ENCODE measurements at regions not wholly inside any gene's neighbourhood (a gene's known extent, or its start where the extent isn't known, plus 50 kb on each side); places are given as distances from the start of the nearest gene placed in this dataset.

GRCh38 chr2:77712601-77713000, 190.4 kb upstream of the LRRTM4 start:
- in situ Hi-C loops (cut with MboI; ENCODE audit: low pct_ligation_motif_present in 1 of 4, low pct_unique_long_range_greater_than_20kb in 1 of 4, low sequenced_read_pairs in 3 of 4) (no loop called here), intact Hi-C loops (cut with DNase I; ENCODE audit: low total_unique reads) (no loop called here)

GRCh38 chr2:77713412-77713811, 191.2 kb upstream of the LRRTM4 start:
- no peaks in the 10 kb centered on the region for H3K9me3 ChIP-seq
- intact Hi-C loops (cut with DNase I; ENCODE audit: low total_unique reads) (no loop called here), in situ Hi-C loops (cut with MboI; ENCODE audit: low pct_ligation_motif_present in 1 of 4, low pct_unique_long_range_greater_than_20kb in 1 of 4, low sequenced_read_pairs in 3 of 4) (no loop called here)
- H3K4me1 ChIP-seq, result no peaks in the 10 kb centered on the region
- no peak overlapping the region for H3K4me3 ChIP-seq
- no peak overlapping the region for H3K27ac ChIP-seq
- TF ChIP-seq POLR2A (IDR thresholded peaks at IDR 0.05), result no peak
- no peak for TF ChIP-seq POLR2AphosphoS5 (IDR thresholded peaks at IDR 0.05)
- TF ChIP-seq EP300 (IDR thresholded peaks at IDR 0.05; ENCODE audit: low read depth), result no peak
- no peak for TF ChIP-seq CTCF (IDR thresholded peaks at IDR 0.05)
- 66 to 91% methylated on average over 2 of the region's 2 CpGs for WGBS, 2 donors (ENCODE audit: low coverage in 1 of 2)
- H3K27me3 ChIP-seq, result no peaks in the 10 kb centered on the region
- DNase-seq, result no peak
- no peaks in the 10 kb centered on the region for H3K36me3 ChIP-seq

More at GRCh38 chr2:77712601-77713000, 190.4 kb upstream of the LRRTM4 start:
- WGBS, 2 donors (ENCODE audit: low coverage in 1 of 2), result 80 to 83% methylated on average over 1 of the region's 1 CpG
- no peak for TF ChIP-seq EP300 (IDR thresholded peaks at IDR 0.05; ENCODE audit: low read depth)
- TF ChIP-seq POLR2AphosphoS5 (IDR thresholded peaks at IDR 0.05), result no peak
- TF ChIP-seq POLR2A (IDR thresholded peaks at IDR 0.05), result no peak
- TF ChIP-seq CTCF (IDR thresholded peaks at IDR 0.05), result no peak
- Histone ChIP-seq H3K27me3 (no peaks in the 10 kb centered on the region), H3K9me3 (no peaks in the 10 kb centered on the region), H3K4me3 (no peak overlapping the region), H3K36me3 (no peaks in the 10 kb centered on the region), H3K4me1 (no peaks in the 10 kb centered on the region), H3K27ac (no peak overlapping the region)
- no peak for DNase-seq

GRCh38 chr2:77720115-77720514, 197.9 kb upstream of the LRRTM4 start:
- intact Hi-C loops (cut with DNase I; ENCODE audit: low total_unique reads) (no loop called here), in situ Hi-C loops (cut with MboI; ENCODE audit: low pct_ligation_motif_present in 1 of 4, low pct_unique_long_range_greater_than_20kb in 1 of 4, low sequenced_read_pairs in 3 of 4) (no loop called here)
- 69 to 80% methylated on average over 4 of the region's 4 CpGs for WGBS, 2 donors (ENCODE audit: low coverage in 1 of 2)
- H3K36me3 ChIP-seq, result no peaks in the 10 kb centered on the region
- H3K27ac ChIP-seq, result no peak overlapping the region
- DNase-seq, result no peak
- H3K4me3 ChIP-seq, result no peak overlapping the region
- no peak for TF ChIP-seq POLR2AphosphoS5 (IDR thresholded peaks at IDR 0.05)
- TF ChIP-seq CTCF (IDR thresholded peaks at IDR 0.05), result no peak
- TF ChIP-seq EP300 (IDR thresholded peaks at IDR 0.05; ENCODE audit: low read depth), result no peak
- no peak for TF ChIP-seq POLR2A (IDR thresholded peaks at IDR 0.05)
- no peaks in the 10 kb centered on the region for H3K27me3 ChIP-seq
- H3K4me1 ChIP-seq, result no peaks in the 10 kb centered on the region
- no peaks in the 10 kb centered on the region for H3K9me3 ChIP-seq

GRCh38 chr2:77721593-77721992, 199.4 kb upstream of the LRRTM4 start:
- Histone ChIP-seq H3K9me3 (no peaks in the 10 kb centered on the region), H3K4me1 (no peaks in the 10 kb centered on the region), H3K27me3 (no peaks in the 10 kb centered on the region), H3K4me3 (no peak overlapping the region), H3K27ac (no peak overlapping the region), H3K36me3 (no peaks in the 10 kb centered on the region)
- TF ChIP-seq CTCF (IDR thresholded peaks at IDR 0.05), result no peak
- TF ChIP-seq POLR2A (IDR thresholded peaks at IDR 0.05), result no peak
- no peak for TF ChIP-seq EP300 (IDR thresholded peaks at IDR 0.05; ENCODE audit: low read depth)
- intact Hi-C loops (cut with DNase I; ENCODE audit: low total_unique reads) (no loop called here), in situ Hi-C loops (cut with MboI; ENCODE audit: low pct_ligation_motif_present in 1 of 4, low pct_unique_long_range_greater_than_20kb in 1 of 4, low sequenced_read_pairs in 3 of 4) (no loop called here)
- DNase-seq, result no peak

Data from transverse colon (tissue), 4 donors.